GM18507 (cell line): ENCODE measurements at regions not wholly inside any gene's neighbourhood (a gene's known extent, or its start where the extent isn't known, plus 50 kb on each side); places are given as distances from the start of the nearest gene placed in this dataset.
"Not testable (repeated sequence)": the region's sequence is repeated elsewhere in the genome, so short reads cannot be mapped to it uniquely, and the experiment has no call there.

Source experiments
- DNase-seq: peaks from one replicate; pipeline ENCODE4 v3.0.0; 2011; ENCODE audit warnings: low read depth; ENCODE audit not compliant: insufficient read length; ENCODE audit errors: extremely low spot score
- FAIRE-seq: peaks from 2 replicates; lab custom pipeline; 2011; peaks lifted over from hg19 to GRCh38; lab: Jason Lieb, UNC

- not testable (repeated sequence) for FAIRE-seq, DNase-seq
Measured at GRCh38 chr9:41022365-41022764, 106.1 kb downstream of the FOXD4L6 start.

GRCh38 chr9:41019858-41020562 is 108.5 kb downstream of the FOXD4L6 start:
- not testable (repeated sequence) for DNase-seq, FAIRE-seq

GRCh38 chr9:41018948-41019347 is 109.5 kb downstream of the FOXD4L6 start:
- not testable (repeated sequence) for FAIRE-seq

GRCh38 chr9:41016699-41017098 is 111.8 kb downstream of the FOXD4L6 start:
- DNase-seq, FAIRE-seq: not testable (repeated sequence)

More at GRCh38 chr9:41018948-41019347, 109.5 kb downstream of the FOXD4L6 start:
- DNase-seq, result not testable (repeated sequence)

DNA sequence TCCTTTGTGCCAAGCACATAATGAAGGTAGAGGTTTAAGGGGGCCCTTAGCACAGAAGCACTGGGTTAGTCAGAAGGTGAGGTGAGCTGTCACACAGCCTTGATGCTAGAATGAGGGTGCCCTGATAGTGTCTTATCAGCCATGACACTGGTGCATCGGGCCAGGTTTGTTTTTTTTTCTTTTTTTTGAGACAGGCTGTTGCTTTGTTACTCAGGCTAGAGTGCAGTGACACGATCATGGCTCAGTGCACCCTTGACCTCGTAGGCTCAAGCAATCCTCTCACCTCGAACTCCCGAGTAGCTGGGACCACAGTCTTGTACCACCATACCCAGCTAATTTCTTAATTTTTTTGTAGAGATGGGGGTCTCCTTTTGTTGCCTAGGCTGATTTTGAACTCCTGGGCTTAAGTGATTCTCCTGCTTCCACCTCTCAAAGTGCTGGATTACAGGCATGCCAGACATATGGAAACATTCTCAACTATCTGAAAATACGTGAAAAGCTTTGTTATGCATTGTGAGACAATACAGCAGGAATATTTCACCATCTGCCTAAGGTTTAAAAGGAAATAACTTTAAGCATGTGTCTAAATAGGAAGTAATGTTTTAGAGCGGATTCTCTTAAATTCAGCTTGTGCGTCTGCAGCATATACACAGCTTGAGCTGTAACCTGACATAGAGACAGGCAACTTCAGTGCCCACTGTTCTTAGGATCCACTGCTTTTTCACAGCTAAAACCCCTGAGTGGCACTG is 128.4 kb downstream of the FOXD4L6 start:
- DNase-seq, FAIRE-seq: not testable (repeated sequence)

GRCh38 chr9:40995490-40995889 is 133.0 kb downstream of the FOXD4L6 start:
- DNase-seq, FAIRE-seq: not testable (repeated sequence)

GRCh38 chr9:40993842-40994241 is 134.6 kb downstream of the FOXD4L6 start:
- not testable (repeated sequence) for FAIRE-seq, DNase-seq

GRCh38 chr9:40993375-40993774 is 135.1 kb downstream of the FOXD4L6 start:
- FAIRE-seq, DNase-seq: not testable (repeated sequence)

DNA sequence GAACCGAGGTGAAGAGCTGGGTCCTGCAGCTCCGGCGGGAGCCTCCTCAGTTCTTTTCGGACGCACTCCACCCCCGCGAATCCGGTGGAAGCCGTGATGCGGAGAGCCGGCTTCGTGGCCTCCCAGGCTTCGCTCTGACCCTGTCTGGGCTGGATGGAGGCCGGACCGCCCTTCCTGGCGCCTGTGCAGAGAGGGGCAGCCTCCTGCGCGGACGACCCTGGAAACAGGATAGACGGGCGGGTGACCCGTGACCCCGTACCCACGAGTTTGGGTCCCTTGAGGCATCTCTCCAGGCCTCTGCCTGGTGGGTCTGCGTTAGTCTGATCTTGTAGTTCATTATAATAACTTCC is 136.0 kb downstream of the FOXD4L6 start:
- DNase-seq, FAIRE-seq: not testable (repeated sequence)

GRCh38 chr9:40991741-40992471 is 136.6 kb downstream of the FOXD4L6 start:
- peak; percentile 57 for DNase-seq
- not testable (repeated sequence) for FAIRE-seq

DNA sequence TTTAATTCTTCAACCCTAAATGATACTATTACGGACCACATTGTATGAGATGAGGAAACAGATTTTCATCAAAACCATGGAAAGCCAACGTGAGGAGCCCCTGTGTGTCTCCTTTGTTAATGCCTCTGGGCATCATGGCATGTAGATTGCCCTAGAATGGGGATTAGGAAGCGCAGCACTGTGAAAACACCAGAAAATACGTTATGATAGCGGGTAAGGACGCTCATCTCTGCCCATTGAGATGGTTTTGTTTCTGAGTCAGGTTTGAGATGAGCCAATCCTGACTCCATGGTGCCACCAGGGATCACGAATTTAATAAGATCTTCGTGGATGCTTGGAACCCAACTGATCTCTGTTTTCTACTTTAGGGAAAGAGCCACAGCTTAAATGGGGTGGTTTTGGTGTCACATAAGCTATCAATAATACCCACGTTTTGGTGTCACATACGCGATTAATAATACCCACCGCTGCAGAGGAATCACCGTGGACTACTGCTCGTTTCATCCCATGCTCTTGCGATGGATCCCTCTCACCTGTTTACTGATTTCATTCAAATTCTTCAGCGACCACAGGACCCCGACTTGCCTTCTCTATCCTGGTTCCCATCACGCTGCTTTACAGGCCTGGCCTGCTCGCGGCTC is 137.3 kb downstream of the FOXD4L6 start:
- DNase-seq, FAIRE-seq: not testable (repeated sequence)

GRCh38 chr9:40986332-40986731 is 142.1 kb downstream of the FOXD4L6 start:
- not testable (repeated sequence) for DNase-seq, FAIRE-seq

- not testable (repeated sequence) for FAIRE-seq, DNase-seq
Measured at GRCh38 chr9:40975351-40975750, 153.1 kb downstream of the FOXD4L6 start.

DNA sequence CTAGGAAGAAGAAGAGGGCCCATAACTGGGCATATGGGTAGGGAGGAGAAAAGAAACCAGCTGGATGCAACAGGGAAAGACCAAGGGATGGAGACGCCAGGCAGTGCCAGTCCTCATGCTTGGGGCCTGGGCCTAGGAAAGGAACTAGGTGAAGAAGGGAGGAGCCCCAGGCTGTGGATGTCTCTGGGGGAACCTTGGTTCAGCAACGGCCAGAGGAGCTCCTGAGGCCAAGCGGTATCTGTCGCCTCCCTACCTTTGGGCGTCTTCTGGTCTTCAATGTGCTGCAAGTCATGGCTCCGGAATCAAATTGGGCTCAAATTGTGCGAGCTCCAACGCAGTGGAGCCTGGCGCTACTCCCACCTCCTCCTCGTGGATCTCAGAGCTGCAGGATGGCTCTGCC is 153.6 kb downstream of the FOXD4L6 start:
- DNase-seq, FAIRE-seq: not testable (repeated sequence)

DNA sequence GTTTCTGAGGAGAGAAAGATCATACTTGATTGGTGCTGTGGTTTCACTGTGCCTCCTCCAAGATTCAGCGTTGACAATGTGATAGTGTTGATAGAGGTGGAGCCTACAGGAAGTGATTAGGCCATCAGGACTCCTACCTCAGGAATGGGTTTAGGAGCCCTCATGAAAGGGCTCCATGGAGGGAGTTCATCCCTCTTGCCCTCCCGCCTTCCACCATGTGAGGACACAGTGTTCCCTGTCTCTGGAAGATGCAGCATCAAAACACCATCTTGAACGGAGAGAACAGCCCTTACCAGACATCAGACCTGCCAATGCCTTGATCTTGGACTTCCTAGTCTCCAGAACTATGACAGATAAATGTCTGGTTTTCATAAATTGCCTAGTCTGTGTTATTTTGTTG is 156.7 kb downstream of the FOXD4L6 start:
- FAIRE-seq, DNase-seq: not testable (repeated sequence)

DNA sequence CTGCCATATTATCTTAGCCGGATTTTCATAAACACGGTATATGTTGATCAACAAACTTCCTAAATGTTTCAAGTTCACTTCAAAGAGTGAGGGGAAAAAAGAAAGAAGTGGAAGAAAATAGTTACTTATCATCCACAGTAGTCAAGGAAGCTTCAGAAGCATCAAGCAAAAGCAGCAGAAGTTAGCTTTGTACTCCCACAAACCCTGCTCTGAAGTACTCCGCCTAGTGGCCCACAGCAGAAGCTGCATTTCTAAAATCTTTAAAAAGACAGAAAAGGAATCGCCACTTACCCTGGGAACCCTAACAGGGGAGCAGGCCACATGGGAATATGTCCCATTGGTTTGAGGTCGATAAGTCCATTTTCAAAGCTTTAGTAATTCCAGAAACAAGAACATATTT is 158.1 kb downstream of the FOXD4L6 start:
- DNase-seq, FAIRE-seq: not testable (repeated sequence)

GRCh38 chr9:40962461-40962860 is 166.0 kb downstream of the FOXD4L6 start:
- not testable (repeated sequence) for DNase-seq, FAIRE-seq

DNA sequence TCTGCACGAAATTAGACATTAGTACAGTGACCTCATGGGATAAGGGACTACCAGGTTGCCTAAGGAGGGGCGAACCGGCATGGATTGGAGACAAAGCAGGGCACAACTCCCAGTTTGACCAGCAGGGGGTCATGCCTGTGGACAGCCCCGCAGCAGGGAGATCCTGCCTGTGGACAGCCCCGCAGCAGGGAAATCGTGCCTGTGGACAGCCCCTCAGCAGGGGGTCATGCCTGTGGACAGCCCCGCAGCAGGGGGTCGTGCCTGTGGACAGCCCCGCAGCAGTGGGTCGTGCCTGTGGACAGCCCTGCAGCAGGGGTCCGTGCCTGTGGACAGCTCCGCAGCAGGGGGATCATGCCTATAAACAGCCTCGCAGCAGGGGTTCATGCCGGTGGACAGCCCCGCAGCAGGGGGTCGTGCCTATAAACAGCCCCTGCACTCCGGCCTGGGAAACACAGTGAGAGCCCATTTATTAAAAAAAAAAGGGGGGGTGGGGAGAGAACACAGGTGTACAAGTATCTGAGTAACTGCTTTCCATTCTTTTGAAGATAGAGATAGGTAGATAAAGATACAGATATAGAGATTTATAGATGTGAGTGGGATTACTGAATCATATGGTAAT is 176.5 kb downstream of the FOXD4L6 start:
- DNase-seq, FAIRE-seq: not testable (repeated sequence)

GRCh38 chr9:40946228-40946627 is 182.3 kb downstream of the FOXD4L6 start:
- not testable (repeated sequence) for DNase-seq, FAIRE-seq
